GM12878 (cell line): ENCODE measurements at regions not wholly inside any gene's neighbourhood (a gene's known extent, or its start where the extent isn't known, plus 50 kb on each side); places are given as distances from the start of the nearest gene placed in this dataset.
"Not testable (repeated sequence)": the region's sequence is repeated elsewhere in the genome, so short reads cannot be mapped to it uniquely, and the experiment has no call there.

Experiments used
- ATAC-seq: fragments of 200-7000 bp; cut with Tn5 transposase; 3 replicates; pipeline ENCODE4 v1.9.1; 2020; ENCODE audit warnings: mild to moderate bottlenecking, moderate library complexity
- BruUV-seq: library from RNA; stranded (reverse); fragments of 400-500 nt; replicated peaks from 2 replicates; lab custom pipeline; 2021; lab: Mats Ljungman, UMichigan
- CTCF ChIA-PET: fragments of 300-600 bp; sonication (Branson Sonifier 250); formaldehyde crosslinking; extraction: SDS; loops from one replicate; lab custom pipeline; 2021; ENCODE audit warnings: inconsistent platforms; lab: Yijun Ruan, JAX
- POLR2A ChIA-PET: fragments of 350-600 bp; formaldehyde crosslinking; extraction: SDS; loops from one replicate; lab custom pipeline; 2021; ENCODE audit warnings: inconsistent platforms; lab: Charles Lee
- RAD21 ChIA-PET: fragments of 300-600 bp; sonication (Branson Sonifier 250); formaldehyde crosslinking; loops from one replicate; lab custom pipeline; 2023; ENCODE audit warnings: antibody characterized with exemption; ENCODE audit not compliant: unreplicated experiment; lab: Charles Lee
- SMC1A ChIA-PET: fragments of 300-600 bp; sonication (Branson Sonifier 250); formaldehyde crosslinking; loops from one replicate; lab custom pipeline; 2023; ENCODE audit not compliant: unreplicated experiment, uncharacterized antibody; lab: Charles Lee
- DNase-seq: peaks from one replicate; pipeline ENCODE4 v3.0.0-alpha.2; 2011; ENCODE audit warnings: low read depth, low spot score
- FAIRE-seq: peaks from 3 replicates; lab custom pipeline; 2011; peaks lifted over from hg19 to GRCh38; lab: Jason Lieb, UNC
- H2AFZ ChIP-seq: 2 replicates; pipeline ENCODE4 v1.6.0; 2011; ENCODE audit warnings: low read depth, low read length, control low read depth; ENCODE audit not compliant: control insufficient read depth
- H3K27ac ChIP-seq: 2 replicates; pipeline ENCODE4 v1.5.1; 2011; ENCODE audit warnings: control low read depth; ENCODE audit not compliant: control insufficient read depth, insufficient read depth
- H3K27me3 ChIP-seq, 2 experiments: replicated peaks in 1 of 2; 2 replicates each; pipeline versions ENCODE4 v1.6.0 to v1.6.1; 2011; ENCODE audit warnings: low read length in 1 of 2; ENCODE audit not compliant: control insufficient read depth in 2 of 2, insufficient read depth in 2 of 2
- H3K36me3 ChIP-seq, 2 experiments: 2 replicates each; pipeline ENCODE4 v1.5.1; 2011; ENCODE audit warnings: low read length in 1 of 2; ENCODE audit not compliant: control insufficient read depth in 2 of 2, insufficient read depth in 2 of 2
- H3K4me1 ChIP-seq: 2 replicates; pipeline ENCODE4 v1.6.1; 2011; ENCODE audit warnings: mild to moderate bottlenecking, low read length, moderate library complexity, mixed read lengths; ENCODE audit not compliant: control insufficient read depth, insufficient read depth
- H3K4me2 ChIP-seq: 2 replicates; pipeline ENCODE4 v1.6.0; 2011; ENCODE audit warnings: control low read depth; ENCODE audit not compliant: control insufficient read depth, insufficient read depth
- H3K4me3 ChIP-seq: fragments of 200-600 bp; sonication (generic); 2 replicates; pipeline ENCODE4 v1.5.1; 2016
- H3K79me2 ChIP-seq: 2 replicates; pipeline ENCODE4 v1.6.0; 2011; ENCODE audit warnings: low read length; ENCODE audit not compliant: control insufficient read depth, insufficient read depth
- H3K9ac ChIP-seq: 2 replicates; pipeline ENCODE4 v1.8.0; 2011; ENCODE audit warnings: low read length, control low read depth, mixed read lengths; ENCODE audit not compliant: control insufficient read depth, insufficient read depth
- H3K9me3 ChIP-seq: replicated peaks from 3 replicates; pipeline ENCODE4 v1.5.1; 2011; ENCODE audit warnings: mild to moderate bottlenecking, low read length; ENCODE audit not compliant: control insufficient read depth, insufficient read depth
- H4K20me1 ChIP-seq: 2 replicates; pipeline ENCODE4 v1.6.0; 2011; ENCODE audit not compliant: control insufficient read depth, insufficient read depth
- WGBS: methylation state at CpG from one replicate; pipeline ENCODE4 v1.1.6; 2016; ENCODE audit warnings: low lambda C conversion rate; ENCODE audit not compliant: insufficient replicate concordance, insufficient coverage; ENCODE audit errors: missing lambda C conversion rate; 5-methylcytosine and 5-hydroxymethylcytosine counted together
- in situ Hi-C: fragments of 300-500 bp; cut with MboI; formaldehyde crosslinking; loops from 9 replicates; pipeline ENCODE4 v1.14.3; 2018; ENCODE audit warnings: mixed read lengths
- intact Hi-C: fragments of 100-400 bp; cut with micrococcal nuclease; formaldehyde crosslinking; loops from one replicate; pipeline ENCODE4 v1.14.2; 2022; ENCODE audit not compliant: unreplicated experiment

DNA sequence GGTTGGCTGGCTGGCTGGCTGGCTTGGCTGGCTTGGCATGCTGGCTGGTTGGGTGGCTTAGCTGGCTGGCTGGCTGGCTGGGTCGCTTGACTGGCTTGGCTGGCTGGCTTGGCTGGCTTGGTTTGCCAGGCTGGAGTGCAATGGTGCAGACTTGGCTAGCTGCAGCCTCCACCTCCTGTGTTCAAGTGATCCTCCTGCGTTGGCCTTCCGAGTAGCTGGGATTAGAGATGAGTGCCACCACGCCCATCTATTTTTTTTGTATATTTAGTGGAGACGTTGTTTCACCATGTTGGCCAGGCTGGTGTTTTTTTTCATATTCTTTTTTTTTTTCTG, 2809.5 kb downstream of the RPIA start:
- RAD21 ChIA-PET, H3K27ac ChIP-seq, H3K4me3 ChIP-seq, H3K79me2 ChIP-seq, H3K4me2 ChIP-seq, CTCF ChIA-PET, H3K4me1 ChIP-seq, H3K9me3 ChIP-seq, H2AFZ ChIP-seq, in situ Hi-C loops, BruUV-seq, ATAC-seq, POLR2A ChIA-PET, H3K9ac ChIP-seq, H3K36me3 ChIP-seq, FAIRE-seq, DNase-seq, intact Hi-C loops, H3K27me3 ChIP-seq, H4K20me1 ChIP-seq, SMC1A ChIA-PET: not testable (repeated sequence)
- WGBS = 50% methylated on average over 5 of the region's 5 CpGs

DNA sequence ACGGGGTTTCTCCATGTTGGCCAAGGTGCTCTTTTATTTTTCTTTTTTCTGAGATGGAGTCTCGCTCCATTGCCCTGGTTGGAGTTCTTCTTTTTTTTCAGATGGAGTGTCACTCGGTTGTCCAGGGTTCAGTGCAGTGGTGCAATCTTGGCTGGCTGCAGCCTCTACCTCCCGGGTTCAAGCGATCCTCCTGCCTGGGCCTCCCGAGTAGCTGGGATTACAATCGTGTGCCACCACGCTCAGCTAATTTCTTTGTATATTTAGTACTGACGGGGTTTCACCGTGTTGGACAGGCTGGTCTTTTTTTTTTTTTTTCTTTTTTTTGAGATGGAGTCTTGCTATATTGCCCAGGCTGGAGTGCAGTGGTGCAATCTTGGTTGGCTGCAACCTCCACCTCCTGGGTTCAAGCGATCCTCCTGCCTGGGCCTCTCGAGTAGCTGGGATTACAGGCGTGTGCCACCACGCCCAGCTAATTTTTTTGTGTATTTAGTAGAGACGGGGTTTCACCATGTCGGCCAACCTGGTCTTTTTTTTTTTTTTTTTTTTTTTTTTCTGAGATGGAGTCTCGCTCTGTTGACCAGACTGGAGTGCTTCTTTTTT, 2810.1 kb downstream of the RPIA start:
- H2AFZ ChIP-seq, RAD21 ChIA-PET, H3K27me3 ChIP-seq, H3K27ac ChIP-seq, FAIRE-seq, BruUV-seq, H3K9ac ChIP-seq, H3K4me2 ChIP-seq, intact Hi-C loops, ATAC-seq, H3K4me3 ChIP-seq, H4K20me1 ChIP-seq, H3K36me3 ChIP-seq, CTCF ChIA-PET, H3K9me3 ChIP-seq, H3K4me1 ChIP-seq, SMC1A ChIA-PET, DNase-seq, H3K79me2 ChIP-seq, POLR2A ChIA-PET, in situ Hi-C loops: not testable (repeated sequence)
- 70% methylated on average over 14 of the region's 17 CpGs for WGBS

DNA sequence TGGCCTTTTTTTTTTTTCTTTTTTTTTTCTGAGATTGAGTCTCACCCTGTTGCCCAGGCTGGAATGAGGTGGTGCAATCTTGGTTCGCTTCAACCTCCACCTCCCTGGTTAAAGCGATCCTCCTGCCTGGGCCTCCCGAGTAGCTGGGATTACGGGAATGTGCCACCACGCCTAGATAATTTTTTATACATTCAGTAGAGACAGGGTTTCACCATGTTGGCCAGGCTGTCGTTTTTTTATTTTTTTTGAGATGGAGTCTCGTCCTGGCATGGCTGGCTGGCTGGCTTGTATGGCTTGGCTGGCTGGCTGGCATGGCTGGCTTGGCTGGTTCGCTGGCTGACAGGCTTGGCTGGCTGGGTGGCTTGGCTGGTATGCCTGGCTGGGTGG, 2812.1 kb downstream of the RPIA start:
- H3K4me3 ChIP-seq, FAIRE-seq, H3K9me3 ChIP-seq, ATAC-seq, H3K79me2 ChIP-seq, CTCF ChIA-PET, H3K4me1 ChIP-seq, in situ Hi-C loops, H3K27ac ChIP-seq, H3K9ac ChIP-seq, H2AFZ ChIP-seq, DNase-seq, POLR2A ChIA-PET, RAD21 ChIA-PET, SMC1A ChIA-PET, H3K4me2 ChIP-seq, BruUV-seq, H3K36me3 ChIP-seq, intact Hi-C loops, H4K20me1 ChIP-seq, H3K27me3 ChIP-seq: not testable (repeated sequence)
- 46% methylated on average over 7 of the region's 8 CpGs for WGBS

DNA sequence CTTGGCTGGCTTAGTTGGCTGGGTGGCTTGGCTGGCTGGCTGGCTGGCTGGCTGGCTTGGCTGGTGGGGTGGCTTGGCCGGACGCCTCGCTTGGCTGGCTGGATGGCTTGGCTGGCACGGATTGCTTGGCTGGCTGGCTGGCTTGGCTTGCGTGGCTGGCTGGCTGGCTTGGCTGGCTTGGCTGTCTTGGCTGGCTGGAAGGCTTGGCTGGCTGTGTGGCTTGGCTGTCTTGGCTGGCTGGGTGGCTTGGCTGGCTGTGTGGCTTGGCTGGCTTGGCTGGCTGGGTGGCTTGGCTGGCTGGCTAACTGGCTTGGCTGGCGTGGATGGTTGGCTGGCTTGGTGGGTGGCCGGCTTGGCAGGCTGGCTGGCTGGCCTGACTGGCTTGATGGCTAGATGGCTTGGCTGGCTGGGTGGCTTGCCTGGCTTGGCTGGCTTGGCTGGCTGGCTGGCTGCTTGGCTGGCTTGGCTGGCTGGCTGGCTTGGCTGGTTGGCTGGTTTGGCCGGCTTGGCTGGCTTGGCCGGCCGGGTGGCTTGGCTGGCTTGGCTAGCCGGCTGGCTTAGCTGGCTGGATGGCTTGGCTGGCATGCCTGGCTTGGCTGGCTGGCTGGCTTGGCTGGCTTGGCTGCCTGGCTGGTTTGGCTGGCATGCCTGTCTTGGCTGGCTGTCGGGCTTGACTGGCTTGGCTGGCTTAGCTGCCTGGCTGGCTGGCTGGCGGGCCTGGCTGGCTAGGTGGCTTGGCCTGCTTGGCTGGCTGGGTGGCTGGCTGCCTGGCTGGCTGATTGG, 2812.7 kb downstream of the RPIA start:
- WGBS = 82% methylated on average over 13 of the region's 13 CpGs
- ATAC-seq, intact Hi-C loops, FAIRE-seq, POLR2A ChIA-PET, H3K9ac ChIP-seq, H3K9me3 ChIP-seq, RAD21 ChIA-PET, SMC1A ChIA-PET, CTCF ChIA-PET, H3K27me3 ChIP-seq, DNase-seq, H3K79me2 ChIP-seq, H3K36me3 ChIP-seq, H2AFZ ChIP-seq, H3K4me3 ChIP-seq, in situ Hi-C loops, H3K27ac ChIP-seq, H3K4me2 ChIP-seq, BruUV-seq, H4K20me1 ChIP-seq, H3K4me1 ChIP-seq: not testable (repeated sequence)
